Endodermal cell (in vitro differentiated cells): ENCODE measurements at regions not wholly inside any gene's neighbourhood (a gene's known extent, or its start where the extent isn't known, plus 50 kb on each side); places are given as distances from the start of the nearest gene placed in this dataset.

Source experiments
- DNase-seq: peaks from one replicate; pipeline ENCODE4 v3.0.0-alpha.2; 2017
- H3K27ac ChIP-seq: 2 replicates; pipeline ENCODE4 v1.5.1; 2013; ENCODE audit warnings: mild to moderate bottlenecking, low read depth, low read length, moderate library complexity
- H3K27me3 ChIP-seq: 2 replicates; pipeline ENCODE4 v1.6.1; 2013; ENCODE audit warnings: mild to moderate bottlenecking, low read length, moderate library complexity; ENCODE audit not compliant: insufficient read depth, control insufficient read depth, poor library complexity, severe bottlenecking
- H3K36me3 ChIP-seq: 2 replicates; pipeline ENCODE4 v1.7.0; 2013; ENCODE audit warnings: mild to moderate bottlenecking, low read length, moderate library complexity; ENCODE audit not compliant: control insufficient read depth, insufficient read depth
- H3K4me1 ChIP-seq: one replicate; pipeline ENCODE4 v1.7.0; 2013; ENCODE audit warnings: low read length; ENCODE audit not compliant: control insufficient read depth, insufficient read depth
- H3K4me3 ChIP-seq: 2 replicates; pipeline ENCODE4 v1.5.1; 2013; ENCODE audit warnings: mild to moderate bottlenecking, low read length, moderate library complexity
- H3K9ac ChIP-seq: 2 replicates; pipeline ENCODE4 v1.6.1; 2013; ENCODE audit warnings: mild to moderate bottlenecking, low read length, moderate library complexity; ENCODE audit not compliant: poor library complexity, severe bottlenecking; ENCODE audit errors: extremely low read depth
- H3K9me3 ChIP-seq: 2 replicates; pipeline ENCODE4 v1.6.1; 2013; ENCODE audit warnings: mild to moderate bottlenecking, low read length, moderate library complexity; ENCODE audit not compliant: control insufficient read depth
- H3K27ac Mint-ChIP-seq: 2 replicates; pipeline ENCODE4 v1.8.0; 2020; ENCODE audit warnings: mixed read lengths
- H3K27me3 Mint-ChIP-seq: 2 replicates; pipeline ENCODE4 v1.8.0; 2021; ENCODE audit warnings: mild to moderate bottlenecking, mixed read lengths; ENCODE audit not compliant: insufficient read depth
- H3K36me3 Mint-ChIP-seq: 2 replicates; pipeline ENCODE4 v1.8.0; 2020; ENCODE audit warnings: low read depth, mixed read lengths
- H3K4me1 Mint-ChIP-seq: 2 replicates; pipeline ENCODE4 v1.8.0; 2020; ENCODE audit warnings: mixed read lengths
- H3K4me3 Mint-ChIP-seq: 2 replicates; pipeline ENCODE4 v1.8.0; 2020; ENCODE audit warnings: mild to moderate bottlenecking, moderate library complexity, mixed read lengths
- H3K9me3 Mint-ChIP-seq: 2 replicates; pipeline ENCODE4 v1.8.0; 2020; ENCODE audit warnings: mild to moderate bottlenecking, mixed read lengths
- WGBS, 2 experiments: methylation state at CpG; one replicate each; pipeline versions ENCODE4 v1.1.5 to v1.1.7; 2013; ENCODE audit warnings: missing lambda C conversion rate in 2 of 2, mixed read lengths in 1 of 2; ENCODE audit not compliant: insufficient coverage in 1 of 2, insufficient read length in 1 of 2; 5-methylcytosine and 5-hydroxymethylcytosine counted together
- TF ChIP-seq, protein P1 (sequence below): fragments of 200-600 bp; sonication (generic); conservative IDR thresholded peaks from 2 replicates; pipeline ENCODE4 v1.5.0; 2021; ENCODE audit warnings: antibody characterized with exemption, mild to moderate bottlenecking

DNA sequence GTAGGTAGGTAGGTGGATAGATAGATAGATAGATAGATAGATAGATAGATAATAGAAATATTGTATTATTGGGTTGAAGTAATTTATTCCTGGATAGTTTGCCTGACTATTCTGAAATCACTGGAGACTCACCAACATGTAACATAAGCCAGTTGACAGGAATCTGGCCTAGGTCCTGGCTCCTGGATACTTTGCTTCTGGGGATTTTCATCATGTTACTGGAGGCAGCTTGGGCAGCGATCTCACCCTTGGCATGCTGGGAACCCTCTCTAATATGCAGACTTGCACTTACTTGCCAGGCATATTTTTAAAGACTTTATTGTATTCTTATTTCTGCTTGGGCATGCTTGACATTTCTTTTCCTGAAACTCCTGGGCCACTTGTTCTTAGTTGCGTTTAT, 709.1 kb upstream of the FZD8 start:
- H3K9me3 ChIP-seq = no peaks in the 10 kb centered on the region
- Mint-ChIP-seq H3K4me3 (no peak overlapping the region), H3K27me3 (no peaks in the 10 kb centered on the region), H3K9me3 (no peaks in the 10 kb centered on the region), H3K36me3 (no peaks in the 10 kb centered on the region), H3K27ac (no peak overlapping the region), H3K4me1 (peaks cover 2% of the 10 kb centered on the region)
- TF ChIP-seq, protein P1, sequence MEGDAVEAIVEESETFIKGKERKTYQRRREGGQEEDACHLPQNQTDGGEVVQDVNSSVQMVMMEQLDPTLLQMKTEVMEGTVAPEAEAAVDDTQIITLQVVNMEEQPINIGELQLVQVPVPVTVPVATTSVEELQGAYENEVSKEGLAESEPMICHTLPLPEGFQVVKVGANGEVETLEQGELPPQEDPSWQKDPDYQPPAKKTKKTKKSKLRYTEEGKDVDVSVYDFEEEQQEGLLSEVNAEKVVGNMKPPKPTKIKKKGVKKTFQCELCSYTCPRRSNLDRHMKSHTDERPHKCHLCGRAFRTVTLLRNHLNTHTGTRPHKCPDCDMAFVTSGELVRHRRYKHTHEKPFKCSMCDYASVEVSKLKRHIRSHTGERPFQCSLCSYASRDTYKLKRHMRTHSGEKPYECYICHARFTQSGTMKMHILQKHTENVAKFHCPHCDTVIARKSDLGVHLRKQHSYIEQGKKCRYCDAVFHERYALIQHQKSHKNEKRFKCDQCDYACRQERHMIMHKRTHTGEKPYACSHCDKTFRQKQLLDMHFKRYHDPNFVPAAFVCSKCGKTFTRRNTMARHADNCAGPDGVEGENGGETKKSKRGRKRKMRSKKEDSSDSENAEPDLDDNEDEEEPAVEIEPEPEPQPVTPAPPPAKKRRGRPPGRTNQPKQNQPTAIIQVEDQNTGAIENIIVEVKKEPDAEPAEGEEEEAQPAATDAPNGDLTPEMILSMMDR = no peak
- no peaks in the 10 kb centered on the region for H3K36me3 ChIP-seq
- no peak for DNase-seq
- H3K9ac ChIP-seq = no peak overlapping the region
- H3K4me3 ChIP-seq = no peak overlapping the region
- H3K4me1 ChIP-seq = no peaks in the 10 kb centered on the region
- 95 to 100% methylated on average over 1 to 2 of the region's 2 CpGs for WGBS, 2 experiments
- H3K27ac ChIP-seq = no peak overlapping the region
- no peaks in the 10 kb centered on the region for H3K27me3 ChIP-seq

DNA sequence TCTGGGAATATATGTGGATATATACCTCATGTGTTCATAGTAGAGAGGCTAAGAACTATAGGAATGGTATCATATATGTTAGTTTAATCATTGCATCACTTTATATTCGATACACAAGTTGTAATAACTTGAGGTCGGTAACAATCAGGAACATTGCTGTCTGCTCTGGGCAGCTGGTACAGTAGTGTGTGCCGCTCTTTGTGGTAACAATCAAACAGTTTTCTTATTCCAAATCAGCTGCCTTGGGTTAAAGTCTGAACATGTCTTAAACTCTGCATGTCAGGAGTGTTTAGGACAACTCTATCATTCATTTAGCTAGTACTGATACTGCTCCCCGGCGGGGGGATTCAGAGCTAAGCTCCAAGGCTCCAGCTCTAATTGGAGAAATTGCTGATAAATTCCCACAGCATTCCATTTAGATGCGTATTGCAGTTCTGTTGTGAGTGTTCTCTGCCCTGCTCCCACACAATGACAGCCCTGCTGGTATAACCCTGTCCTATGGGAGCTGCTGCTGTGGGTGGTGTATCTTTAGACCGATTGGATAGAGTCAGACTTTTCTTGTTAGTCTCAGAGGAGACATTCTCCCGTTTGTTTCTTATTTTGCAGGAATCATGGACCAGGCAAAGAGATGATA, 707.5 kb upstream of the FZD8 start:
- Histone ChIP-seq H3K9me3 (no peaks in the 10 kb centered on the region), H3K4me1 (no peaks in the 10 kb centered on the region), H3K4me3 (no peak overlapping the region), H3K9ac (no peak overlapping the region), H3K27ac (no peak overlapping the region), H3K27me3 (no peaks in the 10 kb centered on the region), H3K36me3 (no peaks in the 10 kb centered on the region)
- TF ChIP-seq, protein P1 = no peak
- Mint-ChIP-seq H3K27ac (no peak overlapping the region), H3K4me1 (peaks cover 2% of the 10 kb centered on the region), H3K36me3 (no peaks in the 10 kb centered on the region), H3K4me3 (no peak overlapping the region), H3K9me3 (no peaks in the 10 kb centered on the region), H3K27me3 (no peaks in the 10 kb centered on the region)
- 88 to 90% methylated on average over 5 to 8 of the region's 8 CpGs for WGBS, 2 experiments
- peak; percentile 49 for DNase-seq

DNA sequence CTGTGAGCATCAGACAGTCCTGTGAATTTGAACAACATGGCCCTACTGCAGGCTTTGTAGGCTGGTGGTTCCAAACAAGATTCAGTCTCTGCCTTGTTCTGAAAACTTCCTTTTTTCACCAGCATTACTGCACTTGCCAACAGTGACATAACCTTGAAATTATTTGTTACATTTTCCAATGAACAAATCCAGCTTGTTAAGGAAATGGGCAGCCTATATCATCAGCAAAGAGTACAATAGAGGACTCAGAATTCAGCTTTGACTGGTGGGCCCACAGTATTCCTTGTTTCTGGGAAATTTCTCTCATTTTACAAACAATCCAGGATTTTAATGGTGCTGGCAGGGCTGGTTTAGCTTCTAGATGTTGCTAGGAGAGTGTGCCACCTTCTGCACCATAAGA, 703.7 kb upstream of the FZD8 start:
- Histone ChIP-seq H3K27ac (no peak overlapping the region), H3K9me3 (no peaks in the 10 kb centered on the region), H3K36me3 (no peaks in the 10 kb centered on the region), H3K27me3 (no peaks in the 10 kb centered on the region), H3K9ac (no peak overlapping the region), H3K4me1 (no peaks in the 10 kb centered on the region), H3K4me3 (no peak overlapping the region)
- Mint-ChIP-seq H3K4me3 (no peak overlapping the region), H3K27me3 (peaks cover 3% of the 10 kb centered on the region), H3K27ac (no peak overlapping the region), H3K36me3 (no peaks in the 10 kb centered on the region), H3K4me1 (peaks cover 2% of the 10 kb centered on the region), H3K9me3 (no peaks in the 10 kb centered on the region)
- TF ChIP-seq, protein P1 = no peak
- DNase-seq = no peak
